Right lung (tissue), 2 donors: ENCODE measurements at regions not wholly inside any gene's neighbourhood (a gene's known extent, or its start where the extent isn't known, plus 50 kb on each side); places are given as distances from the start of the nearest gene placed in this dataset.
"Not testable (repeated sequence)": the region's sequence is repeated elsewhere in the genome, so short reads cannot be mapped to it uniquely, and the experiment has no call there.

Experiments
- DNase-seq, 2 donors: peaks; one replicate each; pipeline ENCODE4 v3.0.0-alpha.2; 2013

GRCh38 chrX:10676235-10676957, 56.0 kb upstream of the MID1 start:
- no peak for DNase-seq

GRCh38 chrX:10677490-10677889, 57.1 kb upstream of the MID1 start:
- peak; percentile 18 to 23 for DNase-seq

- DNase-seq = no peak
These were observed 59.0 kb upstream of the MID1 start for GRCh38 chrX:10679387-10679786.

GRCh38 chrX:10681167-10681566, 60.8 kb upstream of the MID1 start:
- DNase-seq = no peak

GRCh38 chrX:10683631-10684030, 63.2 kb upstream of the MID1 start:
- not testable (repeated sequence) for DNase-seq

- DNase-seq = no peak
These were observed 65.7 kb upstream of the MID1 start for GRCh38 chrX:10685923-10686595.

GRCh38 chrX:10691751-10692150, 71.4 kb upstream of the MID1 start:
- DNase-seq = not testable (repeated sequence)

- no peak for DNase-seq
These were observed 77.4 kb upstream of the MID1 start for GRCh38 chrX:10697616-10698317.

- DNase-seq = no peak
These were observed 77.9 kb upstream of the MID1 start for GRCh38 chrX:10698318-10698640.

- DNase-seq = no peak
These were observed 81.6 kb upstream of the MID1 start for GRCh38 chrX:10702031-10702430.

- not testable (repeated sequence) for DNase-seq
These were observed 86.0 kb upstream of the MID1 start for GRCh38 chrX:10706342-10706741.

GRCh38 chrX:10707773-10708172, 87.4 kb upstream of the MID1 start:
- no peak for DNase-seq

- no peak for DNase-seq
These were observed 88.9 kb upstream of the MID1 start for GRCh38 chrX:10709276-10709675.

GRCh38 chrX:10714531-10714930, 94.1 kb upstream of the MID1 start:
- no peak for DNase-seq

GRCh38 chrX:10722851-10723250, 102.5 kb upstream of the MID1 start:
- DNase-seq = peak; percentile 27 to 45

GRCh38 chrX:10725071-10725470, 104.7 kb upstream of the MID1 start:
- no peak for DNase-seq

- no peak for DNase-seq
These were observed 106.3 kb upstream of the MID1 start for GRCh38 chrX:10726647-10727046.

- no peak for DNase-seq
These were observed 108.5 kb upstream of the MID1 start for GRCh38 chrX:10728806-10729389.

- DNase-seq = no peak
These were observed 119.0 kb upstream of the MID1 start for GRCh38 chrX:10739426-10739825.

GRCh38 chrX:10741003-10741402, 120.6 kb upstream of the MID1 start:
- DNase-seq = no peak

- DNase-seq = no peak
These were observed 121.2 kb upstream of the MID1 start for GRCh38 chrX:10741550-10741949.

GRCh38 chrX:10743476-10743875, 123.1 kb upstream of the MID1 start:
- DNase-seq = no peak

- DNase-seq = no peak
These were observed 123.6 kb upstream of the MID1 start for GRCh38 chrX:10744007-10744406.
